HepG2 (cell line): ENCODE measurements at regions not wholly inside any gene's neighbourhood (a gene's known extent, or its start where the extent isn't known, plus 50 kb on each side); places are given as distances from the start of the nearest gene placed in this dataset.

Experiments used
- ATAC-seq: fragments of 200-7000 bp; cut with Tn5 transposase; 3 replicates; pipeline ENCODE4 v1.9.1; 2020; ENCODE audit warnings: mild to moderate bottlenecking, moderate library complexity
- BruUV-seq: library from RNA; stranded (reverse); fragments of 400-500 nt; replicated peaks from 2 replicates; lab custom pipeline; 2021; lab: Mats Ljungman, UMichigan
- CTCF ChIA-PET: fragments of 300-600 bp; formaldehyde crosslinking; extraction: SDS; loops from one replicate; lab custom pipeline; 2021; ENCODE audit warnings: low total read pairs, inconsistent platforms, low intra/inter-chr PET ratio; lab: Yijun Ruan, JAX
- POLR2A ChIA-PET: fragments of 350-600 bp; sonication (Branson Sonifier 250); formaldehyde crosslinking; loops from one replicate; lab custom pipeline; 2020; ENCODE audit warnings: antibody characterized with exemption, inconsistent platforms; lab: Yijun Ruan, JAX
- DNase-seq: peaks from one replicate; pipeline ENCODE4 v3.0.0-alpha.2; 2015; ENCODE audit warnings: low spot score
- FAIRE-seq: peaks from 3 replicates; lab custom pipeline; 2011; peaks lifted over from hg19 to GRCh38; lab: Jason Lieb, UNC
- H2AFZ ChIP-seq: one replicate; pipeline ENCODE4 v1.6.1; 2011; ENCODE audit warnings: low read length, inconsistent platforms
- H3K27ac ChIP-seq: fragments of 300-600 bp; 3 replicates; pipeline ENCODE4 v1.8.0; 2011; ENCODE audit warnings: mixed run types, mild to moderate bottlenecking, mixed read lengths, low read length, inconsistent platforms; ENCODE audit not compliant: insufficient read depth; ENCODE audit errors: extremely low read length
- H3K27me3 ChIP-seq, 2 experiments: fragments of 200-600 bp in 1 of 2; 2 replicates in 1 of 2; 3 replicates in 1 of 2; pipeline versions ENCODE4 v1.6.0 to v1.8.0; 2011; ENCODE audit warnings: low read length in 2 of 2, mild to moderate bottlenecking in 2 of 2, moderate library complexity in 2 of 2, inconsistent platforms in 1 of 2; ENCODE audit not compliant: insufficient read depth in 2 of 2, control insufficient read depth in 1 of 2
- H3K36me3 ChIP-seq, 2 experiments: fragments of 200-600 bp in 1 of 2; replicated peaks in 1 of 2; 2 replicates in 1 of 2; 3 replicates in 1 of 2; pipeline versions ENCODE4 v1.5.1 to v1.8.0; 2011; ENCODE audit warnings: low read length in 2 of 2, inconsistent platforms in 1 of 2; ENCODE audit not compliant: insufficient read depth in 2 of 2, control insufficient read depth in 1 of 2
- H3K4me1 ChIP-seq: 2 replicates; pipeline ENCODE4 v1.5.1; 2012; ENCODE audit warnings: low read length, inconsistent platforms; ENCODE audit not compliant: insufficient read depth
- H3K4me2 ChIP-seq: 2 replicates; pipeline ENCODE4 v1.6.0; 2011; ENCODE audit warnings: low read depth, low read length, inconsistent platforms
- H3K4me3 ChIP-seq, 3 experiments: fragments of 200-600 bp in 1 of 3; sonication (generic), shearing (Covaris generic) in 1 of 3; replicated peaks in 1 of 3; 2 replicates each; pipeline ENCODE4 v1.5.1; 2011 to 2016; ENCODE audit warnings: low read length in 3 of 3, inconsistent platforms in 2 of 3, low read depth in 2 of 3, mild to moderate bottlenecking in 2 of 3, control low read depth in 1 of 3, mixed read lengths in 1 of 3; ENCODE audit not compliant: insufficient read depth in 1 of 3
- H3K79me2 ChIP-seq: one replicate; pipeline ENCODE4 v1.6.1; 2011; ENCODE audit warnings: low read length, inconsistent platforms; ENCODE audit not compliant: insufficient read depth
- H3K9ac ChIP-seq: 2 replicates; pipeline ENCODE4 v1.6.0; 2011; ENCODE audit warnings: mild to moderate bottlenecking, low read depth, low read length, inconsistent platforms; ENCODE audit not compliant: insufficient read depth
- H3K9me3 ChIP-seq: 2 replicates; pipeline ENCODE4 v1.5.1; 2012; ENCODE audit warnings: mild to moderate bottlenecking, low read length
- H4K20me1 ChIP-seq: 2 replicates; pipeline ENCODE4 v1.6.0; 2011; ENCODE audit warnings: inconsistent platforms, mild to moderate bottlenecking, low read length, moderate library complexity; ENCODE audit not compliant: insufficient read depth
- MAFF ChIP-seq: IDR thresholded peaks from 2 replicates; pipeline ENCODE4 v1.6.1; 2011; ENCODE audit warnings: low read depth, low read length, improper control_type of control experiment
- MEIS2 ChIP-seq: sonication (generic); formaldehyde crosslinking; IDR thresholded peaks from 2 replicates; pipeline ENCODE4 v1.9.0; 2021; ENCODE audit warnings: mild to moderate bottlenecking, missing genetic modification reagents
- ZNF12 ChIP-seq: sonication (generic); formaldehyde crosslinking; IDR thresholded peaks from 2 replicates; pipeline ENCODE4 v1.5.0; 2020; ENCODE audit warnings: missing genetic modification reagents
- ZNF263 ChIP-seq: sonication (generic); formaldehyde crosslinking; IDR thresholded peaks from 2 replicates; pipeline ENCODE4 v1.4.0; 2020; ENCODE audit warnings: missing genetic modification reagents
- ZNF335 ChIP-seq: sonication (generic); formaldehyde crosslinking; IDR thresholded peaks from 2 replicates; pipeline ENCODE4 v1.4.0; 2020; ENCODE audit warnings: missing genetic modification reagents
- ZNF781 ChIP-seq: sonication (generic); formaldehyde crosslinking; IDR thresholded peaks from 2 replicates; pipeline ENCODE4 v1.5.1; 2020; ENCODE audit warnings: borderline replicate concordance, mild to moderate bottlenecking, missing genetic modification reagents; ENCODE audit errors: not compliant biosample characterization
- WGBS: methylation state at CpG from one replicate; pipeline ENCODE4 v1.1.6; 2017; ENCODE audit warnings: low lambda C conversion rate; 5-methylcytosine and 5-hydroxymethylcytosine counted together
- in situ Hi-C: cut with HindIII; loops from 2 replicates; pipeline ENCODE4 v1.10.0; 2017; ENCODE audit warnings: low pct_unique_long_range_greater_than_20kb; ENCODE audit not compliant: extremely low pct_ligation_motif_present
- intact Hi-C: fragments of 100-400 bp; cut with micrococcal nuclease; formaldehyde crosslinking; loops from one replicate; pipeline ENCODE4 v1.10.0; 2022; ENCODE audit not compliant: unreplicated experiment
- TF ChIP-seq, protein P1 (sequence below): sonication (generic); formaldehyde crosslinking; IDR thresholded peaks from 2 replicates; pipeline ENCODE4 v1.5.0; 2020; ENCODE audit warnings: mild to moderate bottlenecking, missing genetic modification reagents, moderate library complexity
- TF ChIP-seq, protein P2 (sequence below): sonication (generic); formaldehyde crosslinking; IDR thresholded peaks from 2 replicates; pipeline ENCODE4; 2020; ENCODE audit warnings: missing genetic modification reagents, mild to moderate bottlenecking, borderline replicate concordance
- TF ChIP-seq, protein P3 (sequence below): sonication (generic); formaldehyde crosslinking; IDR thresholded peaks from 2 replicates; pipeline ENCODE4 v1.4.0; 2020; ENCODE audit warnings: mild to moderate bottlenecking, missing genetic modification reagents
- TF ChIP-seq, protein P4 (sequence below), 2 experiments: sonication (generic) in 1 of 2; formaldehyde crosslinking in 1 of 2; IDR thresholded peaks; 2 replicates each; pipeline versions ENCODE4 v1.6.1 to v1.9.0; 2014 to 2022; ENCODE audit warnings: antibody characterized with exemption in 1 of 2, borderline replicate concordance in 1 of 2, inconsistent platforms in 1 of 2, low read depth in 1 of 2, missing genetic modification reagents in 1 of 2
- TF ChIP-seq, protein P5 (sequence below): sonication (generic); formaldehyde crosslinking; IDR thresholded peaks from 2 replicates; pipeline ENCODE4 v1.8.1; 2023; ENCODE audit warnings: mild to moderate bottlenecking, missing genetic modification reagents, borderline replicate concordance

DNA sequence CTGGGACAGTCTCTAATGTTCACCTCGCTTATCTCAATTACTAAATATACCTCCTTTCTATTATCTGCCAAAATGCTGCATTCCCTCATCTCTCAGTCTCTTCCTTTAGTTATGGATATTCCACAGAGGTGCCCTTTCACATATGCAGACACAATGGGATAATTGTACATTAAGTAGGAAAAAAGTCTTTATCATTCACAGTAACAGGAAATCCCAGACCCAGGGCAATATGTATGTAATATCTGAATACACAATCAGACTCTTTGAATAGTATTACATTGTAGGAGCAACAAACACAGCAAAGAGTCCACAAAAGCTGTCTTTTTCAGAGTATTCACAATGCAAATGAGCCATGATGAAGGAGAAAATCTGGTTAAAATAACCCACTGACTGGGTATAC, 1399.0 kb upstream of the ZEB2 start:
- Histone ChIP-seq H3K27ac (no peak overlapping the region), H3K27me3 (no peaks in the 10 kb centered on the region), H3K36me3 (no peaks in the 10 kb centered on the region), H4K20me1 (no peaks in the 10 kb centered on the region), H3K9ac (no peak overlapping the region), H2AFZ (no peak overlapping the region), H3K4me1 (peaks cover 8% of the 10 kb centered on the region), H3K79me2 (no peaks in the 10 kb centered on the region), H3K4me3 (no peak overlapping the region), H3K9me3 (no peaks in the 10 kb centered on the region), H3K4me2 (no peak overlapping the region)
- WGBS = 94% methylated on average over 1 of the region's 1 CpG
- FAIRE-seq (no peak), ATAC-seq (no peak), DNase-seq (no peak)
- in situ Hi-C loops (loop anchor here (5.0 kb wide), 1 partner anchor 172 kb away; no protein-coding TSS in a partner anchor), intact Hi-C loops (loop anchor here (2.0 to 5.0 kb wide), 2 partner anchors 117 to 158 kb away; no protein-coding TSS in a partner anchor)
- no TSS peak for BruUV-seq
- ChIA-PET POLR2A (no interaction called here), CTCF (no interaction called here)
- TF ChIP-seq, protein P1, sequence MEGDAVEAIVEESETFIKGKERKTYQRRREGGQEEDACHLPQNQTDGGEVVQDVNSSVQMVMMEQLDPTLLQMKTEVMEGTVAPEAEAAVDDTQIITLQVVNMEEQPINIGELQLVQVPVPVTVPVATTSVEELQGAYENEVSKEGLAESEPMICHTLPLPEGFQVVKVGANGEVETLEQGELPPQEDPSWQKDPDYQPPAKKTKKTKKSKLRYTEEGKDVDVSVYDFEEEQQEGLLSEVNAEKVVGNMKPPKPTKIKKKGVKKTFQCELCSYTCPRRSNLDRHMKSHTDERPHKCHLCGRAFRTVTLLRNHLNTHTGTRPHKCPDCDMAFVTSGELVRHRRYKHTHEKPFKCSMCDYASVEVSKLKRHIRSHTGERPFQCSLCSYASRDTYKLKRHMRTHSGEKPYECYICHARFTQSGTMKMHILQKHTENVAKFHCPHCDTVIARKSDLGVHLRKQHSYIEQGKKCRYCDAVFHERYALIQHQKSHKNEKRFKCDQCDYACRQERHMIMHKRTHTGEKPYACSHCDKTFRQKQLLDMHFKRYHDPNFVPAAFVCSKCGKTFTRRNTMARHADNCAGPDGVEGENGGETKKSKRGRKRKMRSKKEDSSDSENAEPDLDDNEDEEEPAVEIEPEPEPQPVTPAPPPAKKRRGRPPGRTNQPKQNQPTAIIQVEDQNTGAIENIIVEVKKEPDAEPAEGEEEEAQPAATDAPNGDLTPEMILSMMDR (CRISPR knock-in tag) = no peak
- TF ChIP-seq ZNF12 (CRISPR knock-in tag) = no peak
- TF ChIP-seq ZNF263 (CRISPR knock-in tag) = no peak
- TF ChIP-seq ZNF781 (CRISPR knock-in tag) = no peak
- TF ChIP-seq, protein P2, sequence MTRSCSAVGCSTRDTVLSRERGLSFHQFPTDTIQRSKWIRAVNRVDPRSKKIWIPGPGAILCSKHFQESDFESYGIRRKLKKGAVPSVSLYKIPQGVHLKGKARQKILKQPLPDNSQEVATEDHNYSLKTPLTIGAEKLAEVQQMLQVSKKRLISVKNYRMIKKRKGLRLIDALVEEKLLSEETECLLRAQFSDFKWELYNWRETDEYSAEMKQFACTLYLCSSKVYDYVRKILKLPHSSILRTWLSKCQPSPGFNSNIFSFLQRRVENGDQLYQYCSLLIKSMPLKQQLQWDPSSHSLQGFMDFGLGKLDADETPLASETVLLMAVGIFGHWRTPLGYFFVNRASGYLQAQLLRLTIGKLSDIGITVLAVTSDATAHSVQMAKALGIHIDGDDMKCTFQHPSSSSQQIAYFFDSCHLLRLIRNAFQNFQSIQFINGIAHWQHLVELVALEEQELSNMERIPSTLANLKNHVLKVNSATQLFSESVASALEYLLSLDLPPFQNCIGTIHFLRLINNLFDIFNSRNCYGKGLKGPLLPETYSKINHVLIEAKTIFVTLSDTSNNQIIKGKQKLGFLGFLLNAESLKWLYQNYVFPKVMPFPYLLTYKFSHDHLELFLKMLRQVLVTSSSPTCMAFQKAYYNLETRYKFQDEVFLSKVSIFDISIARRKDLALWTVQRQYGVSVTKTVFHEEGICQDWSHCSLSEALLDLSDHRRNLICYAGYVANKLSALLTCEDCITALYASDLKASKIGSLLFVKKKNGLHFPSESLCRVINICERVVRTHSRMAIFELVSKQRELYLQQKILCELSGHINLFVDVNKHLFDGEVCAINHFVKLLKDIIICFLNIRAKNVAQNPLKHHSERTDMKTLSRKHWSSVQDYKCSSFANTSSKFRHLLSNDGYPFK = no peak
- TF ChIP-seq, protein P3, sequence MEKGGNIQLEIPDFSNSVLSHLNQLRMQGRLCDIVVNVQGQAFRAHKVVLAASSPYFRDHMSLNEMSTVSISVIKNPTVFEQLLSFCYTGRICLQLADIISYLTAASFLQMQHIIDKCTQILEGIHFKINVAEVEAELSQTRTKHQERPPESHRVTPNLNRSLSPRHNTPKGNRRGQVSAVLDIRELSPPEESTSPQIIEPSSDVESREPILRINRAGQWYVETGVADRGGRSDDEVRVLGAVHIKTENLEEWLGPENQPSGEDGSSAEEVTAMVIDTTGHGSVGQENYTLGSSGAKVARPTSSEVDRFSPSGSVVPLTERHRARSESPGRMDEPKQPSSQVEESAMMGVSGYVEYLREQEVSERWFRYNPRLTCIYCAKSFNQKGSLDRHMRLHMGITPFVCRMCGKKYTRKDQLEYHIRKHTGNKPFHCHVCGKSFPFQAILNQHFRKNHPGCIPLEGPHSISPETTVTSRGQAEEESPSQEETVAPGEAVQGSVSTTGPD (CRISPR knock-in tag) = no peak
- TF ChIP-seq, protein P4, sequence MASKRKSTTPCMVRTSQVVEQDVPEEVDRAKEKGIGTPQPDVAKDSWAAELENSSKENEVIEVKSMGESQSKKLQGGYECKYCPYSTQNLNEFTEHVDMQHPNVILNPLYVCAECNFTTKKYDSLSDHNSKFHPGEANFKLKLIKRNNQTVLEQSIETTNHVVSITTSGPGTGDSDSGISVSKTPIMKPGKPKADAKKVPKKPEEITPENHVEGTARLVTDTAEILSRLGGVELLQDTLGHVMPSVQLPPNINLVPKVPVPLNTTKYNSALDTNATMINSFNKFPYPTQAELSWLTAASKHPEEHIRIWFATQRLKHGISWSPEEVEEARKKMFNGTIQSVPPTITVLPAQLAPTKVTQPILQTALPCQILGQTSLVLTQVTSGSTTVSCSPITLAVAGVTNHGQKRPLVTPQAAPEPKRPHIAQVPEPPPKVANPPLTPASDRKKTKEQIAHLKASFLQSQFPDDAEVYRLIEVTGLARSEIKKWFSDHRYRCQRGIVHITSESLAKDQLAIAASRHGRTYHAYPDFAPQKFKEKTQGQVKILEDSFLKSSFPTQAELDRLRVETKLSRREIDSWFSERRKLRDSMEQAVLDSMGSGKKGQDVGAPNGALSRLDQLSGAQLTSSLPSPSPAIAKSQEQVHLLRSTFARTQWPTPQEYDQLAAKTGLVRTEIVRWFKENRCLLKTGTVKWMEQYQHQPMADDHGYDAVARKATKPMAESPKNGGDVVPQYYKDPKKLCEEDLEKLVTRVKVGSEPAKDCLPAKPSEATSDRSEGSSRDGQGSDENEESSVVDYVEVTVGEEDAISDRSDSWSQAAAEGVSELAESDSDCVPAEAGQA (IDR thresholded peaks at IDR 0.05; ENCODE audit: low read depth) = no peak
- TF ChIP-seq, protein P4 (CRISPR knock-in tag; IDR thresholded peaks at IDR 0.05; ENCODE audit: borderline replicate concordance) = no peak
- TF ChIP-seq MEIS2 (CRISPR knock-in tag) = no peak
- no peak for TF ChIP-seq MAFF
- TF ChIP-seq ZNF335 (CRISPR knock-in tag) = no peak
- TF ChIP-seq, protein P5, sequence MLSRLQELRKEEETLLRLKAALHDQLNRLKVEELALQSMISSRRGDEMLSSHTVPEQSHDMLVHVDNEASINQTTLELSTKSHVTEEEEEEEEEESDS (CRISPR knock-in tag) = no peak
